Fibroblast of pulmonary artery (primary cell): ENCODE measurements at regions not wholly inside any gene's neighbourhood (a gene's known extent, or its start where the extent isn't known, plus 50 kb on each side); places are given as distances from the start of the nearest gene placed in this dataset.

ENCODE experiments used
- DNase-seq: peaks from one replicate; pipeline ENCODE4 v3.0.0-alpha.2; 2010; ENCODE audit warnings: low read depth
- H3K4me3 ChIP-seq: replicated peaks from 2 replicates; pipeline ENCODE4 v1.5.1; 2011; ENCODE audit warnings: low read depth, mild to moderate bottlenecking, control low read depth, low read length, moderate library complexity
- TF ChIP-seq, protein P1 (sequence below): IDR thresholded peaks from 2 replicates; pipeline ENCODE4 v1.5.1; 2011; ENCODE audit warnings: mild to moderate bottlenecking, control low read depth, low read length, inconsistent platforms; ENCODE audit errors: missing control alignments

DNA sequence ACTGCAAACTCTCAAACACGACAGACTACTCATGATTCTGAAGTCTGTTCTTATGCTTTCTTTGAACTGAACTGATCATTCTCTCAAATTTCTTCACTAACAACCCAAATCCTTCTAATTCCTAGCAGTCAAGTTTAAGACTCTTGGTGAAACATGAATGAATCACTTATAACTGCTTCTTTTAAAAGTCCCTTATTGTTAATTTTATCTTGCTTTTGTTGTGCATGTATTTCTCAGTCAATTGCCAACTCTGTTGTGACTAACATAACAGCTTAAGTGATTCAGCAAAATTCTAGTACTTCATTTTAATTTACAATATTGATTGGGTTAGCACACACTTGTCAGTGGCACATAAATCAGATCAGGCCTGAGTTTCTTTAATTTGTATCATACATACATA, 357.0 kb upstream of the FSIP2 start:
- no peak for DNase-seq
- H3K4me3 ChIP-seq = no peak overlapping the region
- TF ChIP-seq, protein P1, sequence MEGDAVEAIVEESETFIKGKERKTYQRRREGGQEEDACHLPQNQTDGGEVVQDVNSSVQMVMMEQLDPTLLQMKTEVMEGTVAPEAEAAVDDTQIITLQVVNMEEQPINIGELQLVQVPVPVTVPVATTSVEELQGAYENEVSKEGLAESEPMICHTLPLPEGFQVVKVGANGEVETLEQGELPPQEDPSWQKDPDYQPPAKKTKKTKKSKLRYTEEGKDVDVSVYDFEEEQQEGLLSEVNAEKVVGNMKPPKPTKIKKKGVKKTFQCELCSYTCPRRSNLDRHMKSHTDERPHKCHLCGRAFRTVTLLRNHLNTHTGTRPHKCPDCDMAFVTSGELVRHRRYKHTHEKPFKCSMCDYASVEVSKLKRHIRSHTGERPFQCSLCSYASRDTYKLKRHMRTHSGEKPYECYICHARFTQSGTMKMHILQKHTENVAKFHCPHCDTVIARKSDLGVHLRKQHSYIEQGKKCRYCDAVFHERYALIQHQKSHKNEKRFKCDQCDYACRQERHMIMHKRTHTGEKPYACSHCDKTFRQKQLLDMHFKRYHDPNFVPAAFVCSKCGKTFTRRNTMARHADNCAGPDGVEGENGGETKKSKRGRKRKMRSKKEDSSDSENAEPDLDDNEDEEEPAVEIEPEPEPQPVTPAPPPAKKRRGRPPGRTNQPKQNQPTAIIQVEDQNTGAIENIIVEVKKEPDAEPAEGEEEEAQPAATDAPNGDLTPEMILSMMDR = no peak

DNA sequence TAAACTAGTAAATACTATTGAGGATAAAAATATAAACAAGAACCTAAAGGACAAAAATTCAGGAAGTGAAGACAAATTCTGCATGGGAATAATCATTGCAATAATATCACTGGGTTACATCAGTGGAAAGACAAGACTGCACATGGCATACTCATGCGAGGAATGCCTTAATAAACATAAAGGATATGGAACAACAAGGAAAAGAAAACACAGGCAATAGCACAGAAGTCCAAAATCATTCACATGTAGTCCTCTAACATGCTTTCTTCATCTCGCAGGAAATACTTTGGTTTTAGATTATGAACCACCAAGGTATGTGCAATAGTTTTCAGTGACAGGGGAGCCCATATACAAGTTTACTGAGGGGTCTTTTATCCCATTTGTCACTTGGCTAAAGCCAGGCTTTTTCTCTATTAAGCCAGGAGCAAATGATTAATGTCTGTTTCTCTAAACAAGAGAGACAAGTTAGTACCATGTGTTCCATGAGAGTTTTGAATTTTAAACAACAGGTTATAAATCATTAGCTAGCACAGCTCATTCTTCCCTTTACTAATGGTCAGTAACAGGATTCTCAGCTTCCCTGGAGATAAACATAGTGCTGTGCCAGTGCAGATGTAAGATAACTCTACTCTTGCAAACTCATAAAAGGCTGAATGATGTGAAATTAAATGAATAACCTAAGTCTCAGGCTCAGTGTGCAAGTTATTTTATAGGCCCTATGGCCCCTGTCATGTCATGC, 353.6 kb upstream of the FSIP2 start:
- TF ChIP-seq, protein P1 = no peak
- H3K4me3 ChIP-seq = no peak overlapping the region
- DNase-seq = no peak

DNA sequence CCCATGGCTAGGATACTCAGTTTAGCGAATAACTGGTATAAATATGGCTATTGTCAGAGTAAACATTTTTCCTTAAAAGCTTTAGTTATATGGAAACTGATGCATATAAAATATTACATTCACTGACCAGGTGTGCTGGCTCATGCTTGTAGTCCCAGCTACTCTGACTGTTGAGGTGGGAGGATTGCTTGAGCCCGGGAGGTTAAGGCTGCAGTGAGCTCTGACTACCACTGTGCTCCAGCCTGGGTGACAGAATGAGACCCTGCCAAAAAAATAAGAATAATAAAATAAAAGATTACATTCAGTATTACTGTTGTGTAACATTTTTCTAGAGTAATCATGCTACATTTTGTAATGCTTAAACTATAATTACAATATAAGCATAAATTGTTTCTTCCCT, 350.4 kb upstream of the FSIP2 start:
- H3K4me3 ChIP-seq = no peak overlapping the region
- DNase-seq = no peak
- TF ChIP-seq, protein P1 = no peak

DNA sequence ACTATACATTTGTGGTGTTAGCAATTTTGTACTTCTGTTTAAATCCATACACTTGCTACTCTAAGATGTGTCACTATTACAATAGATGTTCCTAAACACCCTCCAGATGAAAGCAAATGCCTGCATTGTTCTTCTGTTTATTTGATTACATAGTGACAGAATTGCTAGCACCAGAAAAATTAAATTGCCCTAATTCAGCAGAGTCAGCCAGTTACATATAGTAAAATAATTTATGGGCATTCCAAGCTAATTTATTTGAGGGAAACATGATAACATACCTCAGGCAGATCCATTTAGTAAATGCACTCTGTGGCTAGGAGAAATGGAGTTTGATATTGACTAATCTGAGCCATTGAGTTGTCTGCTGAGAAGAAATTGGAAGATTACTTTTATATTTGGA, 347.1 kb upstream of the FSIP2 start:
- H3K4me3 ChIP-seq = no peak overlapping the region
- DNase-seq = no peak
- TF ChIP-seq, protein P1 = no peak

DNA sequence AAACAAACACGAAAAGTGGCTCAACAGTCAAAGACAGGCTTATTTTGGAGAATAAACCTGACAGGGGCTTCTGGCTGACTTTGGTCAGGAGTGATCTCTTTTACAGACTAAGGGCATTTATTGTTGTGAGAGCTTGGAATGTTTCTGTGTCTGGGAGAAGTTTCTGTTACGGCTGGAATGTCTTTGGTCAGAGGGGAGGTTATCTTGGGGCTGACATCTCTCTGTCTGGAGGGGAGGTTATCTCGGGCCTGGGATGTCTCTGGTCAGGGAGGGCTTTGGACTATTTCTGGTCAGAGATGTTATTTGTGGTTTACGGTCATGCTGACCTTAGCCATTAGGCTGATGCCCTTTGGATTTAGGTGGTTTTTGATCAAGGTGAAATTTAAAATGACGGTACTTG, 345.5 kb upstream of the FSIP2 start:
- H3K4me3 ChIP-seq = no peak overlapping the region
- DNase-seq = no peak
- TF ChIP-seq, protein P1 = no peak

DNA sequence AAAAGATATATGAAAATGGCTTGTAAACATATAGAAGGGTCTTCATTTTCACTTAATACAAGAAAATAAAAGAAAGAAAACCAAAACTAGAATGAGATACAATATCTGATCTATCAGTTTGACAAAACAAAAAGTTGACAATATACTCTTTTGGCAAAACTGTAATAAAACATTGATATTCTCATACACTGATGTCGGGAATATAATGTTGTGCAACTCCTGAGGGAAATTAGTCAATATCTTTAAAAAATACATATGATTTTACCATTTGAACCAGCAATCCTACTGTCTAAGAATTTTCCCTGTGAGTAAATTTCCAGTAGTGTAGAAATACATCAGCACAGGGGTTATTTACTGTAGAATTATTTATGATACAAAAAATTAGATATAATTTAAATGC, 336.1 kb upstream of the FSIP2 start:
- TF ChIP-seq, protein P1 = no peak
- no peak for DNase-seq
- no peak overlapping the region for H3K4me3 ChIP-seq

DNA sequence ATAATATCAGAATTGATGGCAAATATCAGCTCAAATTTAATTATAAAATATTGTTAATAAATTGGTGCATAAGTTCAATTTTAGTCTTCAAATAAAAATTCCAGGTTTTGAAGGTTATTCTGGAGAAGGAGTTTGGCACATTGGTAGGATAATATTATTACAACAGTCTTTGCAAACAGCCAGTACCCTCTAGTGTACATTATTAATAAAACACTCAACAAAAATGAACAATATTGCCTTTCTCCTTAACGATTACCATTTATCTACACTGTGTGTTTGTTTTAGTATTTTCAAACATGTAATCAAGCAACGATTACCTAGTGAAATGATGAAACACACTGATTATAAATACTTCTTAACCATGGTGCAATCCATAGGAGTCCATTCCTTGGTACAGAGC, 334.0 kb upstream of the FSIP2 start:
- H3K4me3 ChIP-seq = no peak overlapping the region
- DNase-seq = no peak
- TF ChIP-seq, protein P1 = no peak
